GM19023 (cell line): ENCODE measurements at regions not wholly inside any gene's neighbourhood (a gene's known extent, or its start where the extent isn't known, plus 50 kb on each side); places are given as distances from the start of the nearest gene placed in this dataset.

Experiments used
- ATAC-seq: cut with Tn5 transposase; IDR thresholded peaks from one replicate; pipeline ENCODE4 v1.9.1; 2021; ENCODE audit warnings: mild to moderate bottlenecking, moderate library complexity; ENCODE audit not compliant: unreplicated experiment

GRCh38 chr11:19480540-19480939 lies 232.1 kb upstream of the NAV2 start:
- ATAC-seq: no peak

GRCh38 chr11:19478891-19479290 lies 233.7 kb upstream of the NAV2 start:
- no peak for ATAC-seq

GRCh38 chr11:19474954-19475721 lies 234.4 kb upstream of the E2F8 start:
- peak; percentile 83 for ATAC-seq

GRCh38 chr11:19474211-19474610 lies 233.5 kb upstream of the E2F8 start:
- ATAC-seq: no peak

GRCh38 chr11:19472679-19473078 lies 231.9 kb upstream of the E2F8 start:
- no peak for ATAC-seq

- no peak for ATAC-seq
Measured at GRCh38 chr11:19467904-19468303, 227.2 kb upstream of the E2F8 start.

- ATAC-seq: no peak
Measured at GRCh38 chr11:19466314-19466713, 225.6 kb upstream of the E2F8 start.

- ATAC-seq: no peak
Measured at GRCh38 chr11:19463976-19464375, 223.2 kb upstream of the E2F8 start.

GRCh38 chr11:19460718-19461405 lies 220.1 kb upstream of the E2F8 start:
- ATAC-seq: no peak

GRCh38 chr11:19459240-19459639 lies 218.5 kb upstream of the E2F8 start:
- ATAC-seq: no peak

- ATAC-seq: no peak
Measured at GRCh38 chr11:19458721-19459120, 218.0 kb upstream of the E2F8 start.

- ATAC-seq: no peak
Measured at GRCh38 chr11:19458231-19458630, 217.5 kb upstream of the E2F8 start.

GRCh38 chr11:19455731-19456130 lies 215.0 kb upstream of the E2F8 start:
- ATAC-seq: no peak

- ATAC-seq: no peak
Measured at GRCh38 chr11:19453651-19454257, 213.0 kb upstream of the E2F8 start.

GRCh38 chr11:19451609-19452008 lies 210.9 kb upstream of the E2F8 start:
- no peak for ATAC-seq

GRCh38 chr11:19450282-19450681 lies 209.5 kb upstream of the E2F8 start:
- ATAC-seq: no peak

GRCh38 chr11:19448651-19449050 lies 207.9 kb upstream of the E2F8 start:
- ATAC-seq: no peak

GRCh38 chr11:19447150-19447566 lies 206.4 kb upstream of the E2F8 start:
- ATAC-seq: no peak

- no peak for ATAC-seq
Measured at GRCh38 chr11:19445771-19446170, 205.0 kb upstream of the E2F8 start.

- no peak for ATAC-seq
Measured at GRCh38 chr11:19444231-19444630, 203.5 kb upstream of the E2F8 start.

GRCh38 chr11:19442554-19442910 lies 201.8 kb upstream of the E2F8 start:
- no peak for ATAC-seq
